Caco-2 (cell line): ENCODE measurements at regions not wholly inside any gene's neighbourhood (a gene's known extent, or its start where the extent isn't known, plus 50 kb on each side); places are given as distances from the start of the nearest gene placed in this dataset.

Experiments used
- BruUV-seq: library from RNA; stranded (reverse); fragments of 400-500 nt; replicated peaks from 2 replicates; lab custom pipeline; 2021; lab: Mats Ljungman, UMichigan
- CTCF ChIA-PET: fragments of 300-600 bp; sonication (Branson Sonifier 250); formaldehyde crosslinking; loops from one replicate; lab custom pipeline; 2022; ENCODE audit warnings: antibody characterized with exemption; lab: Charles Lee
- POLR2A ChIA-PET: fragments of 300-600 bp; sonication (Branson Sonifier 250); formaldehyde crosslinking; loops from one replicate; lab custom pipeline; 2022; ENCODE audit warnings: antibody characterized with exemption; lab: Charles Lee
- DNase-seq, 2 experiments: peaks; one replicate each; pipeline versions ENCODE4 v3.0.0 to v3.0.0-alpha.2; 2020 to 2022
- H3K27me3 ChIP-seq: replicated peaks from 2 replicates; pipeline ENCODE4 v1.6.0; 2011; ENCODE audit warnings: low read length; ENCODE audit not compliant: control insufficient read depth, insufficient read depth
- H3K36me3 ChIP-seq: 2 replicates; pipeline ENCODE4 v1.5.1; 2011; ENCODE audit warnings: low read length; ENCODE audit not compliant: control insufficient read depth, insufficient read depth
- H3K4me1 ChIP-seq: fragments of 250-450 bp; sonication (Bioruptor Pico); 2 replicates; pipeline ENCODE4 v1.5.1; 2020; ENCODE audit warnings: mild to moderate bottlenecking
- H3K4me3 ChIP-seq: 2 replicates; pipeline ENCODE4 v1.5.1; 2011; ENCODE audit warnings: low read depth, mild to moderate bottlenecking, control low read depth, low read length
- H3K9me3 ChIP-seq: fragments of 250-450 bp; sonication (Bioruptor Pico); 2 replicates; pipeline ENCODE4 v1.5.1; 2020; ENCODE audit warnings: mild to moderate bottlenecking, moderate library complexity
- H3K27ac Mint-ChIP-seq: one replicate; pipeline ENCODE4 v1.8.0; 2022; ENCODE audit warnings: mixed read lengths; ENCODE audit not compliant: unreplicated experiment
- H3K27me3 Mint-ChIP-seq: one replicate; pipeline ENCODE4 v1.8.0; 2022; ENCODE audit warnings: mixed read lengths; ENCODE audit not compliant: insufficient read depth, unreplicated experiment
- H3K36me3 Mint-ChIP-seq: one replicate; pipeline ENCODE4 v1.8.0; 2022; ENCODE audit warnings: mild to moderate bottlenecking, mixed read lengths; ENCODE audit not compliant: insufficient read depth, unreplicated experiment
- H3K4me1 Mint-ChIP-seq: one replicate; pipeline ENCODE4 v1.8.0; 2022; ENCODE audit warnings: low read depth, mixed read lengths; ENCODE audit not compliant: unreplicated experiment
- H3K4me3 Mint-ChIP-seq: one replicate; pipeline ENCODE4 v1.8.0; 2022; ENCODE audit warnings: mild to moderate bottlenecking, moderate library complexity, mixed read lengths; ENCODE audit not compliant: unreplicated experiment
- H3K9me3 Mint-ChIP-seq: one replicate; pipeline ENCODE4 v1.8.0; 2022; ENCODE audit warnings: mixed read lengths; ENCODE audit not compliant: unreplicated experiment
- CTCF ChIP-seq, 2 experiments: fragments of 200-600 bp in 1 of 2; IDR thresholded peaks; 1 replicate in 1 of 2; 2 replicates in 1 of 2; pipeline versions ENCODE4 v1.5.1 to v1.8.0; 2011 to 2022; ENCODE audit warnings: antibody characterized with exemption in 1 of 2, control low read depth in 1 of 2, inconsistent platforms in 1 of 2, low read depth in 1 of 2, low read length in 1 of 2, mild to moderate bottlenecking in 1 of 2, moderate library complexity in 1 of 2; ENCODE audit not compliant: insufficient read depth in 1 of 2, severe bottlenecking in 1 of 2, unreplicated experiment in 1 of 2
- intact Hi-C: fragments of 100-400 bp; cut with micrococcal nuclease; formaldehyde crosslinking; loops from one replicate; pipeline ENCODE4 v1.10.0; 2022; ENCODE audit not compliant: unreplicated experiment

GRCh38 chr6:81942067-81942370 is 189.5 kb upstream of the TENT5A start:
- no peak overlapping the region for H3K27ac Mint-ChIP-seq
- intact Hi-C loops = no loop called here
- DNase-seq = no peak
- ChIA-PET POLR2A (no interaction called here), CTCF (no interaction called here)
- Histone ChIP-seq H3K27me3 (no peaks in the 10 kb centered on the region), H3K9me3 (no peaks in the 10 kb centered on the region), H3K4me3 (no peak overlapping the region), H3K4me1 (peaks cover 40% of the 10 kb centered on the region), H3K36me3 (no peaks in the 10 kb centered on the region)
- no peak overlapping the region for H3K4me3 Mint-ChIP-seq
- H3K9me3 Mint-ChIP-seq = no peaks in the 10 kb centered on the region
- BruUV-seq = no TSS peak
- H3K4me1 Mint-ChIP-seq = peaks cover 30% of the 10 kb centered on the region
- no peaks in the 10 kb centered on the region for H3K27me3 Mint-ChIP-seq
- H3K36me3 Mint-ChIP-seq = peaks cover 11% of the 10 kb centered on the region
- no peak for TF ChIP-seq CTCF (IDR thresholded peaks at IDR 0.05; ENCODE audit: insufficient read depth in 1 of 2, low read depth in 1 of 2, low read length in 1 of 2, severe bottlenecking in 1 of 2, unreplicated experiment in 1 of 2)

GRCh38 chr6:81940451-81940985 is 188.0 kb upstream of the TENT5A start:
- intact Hi-C loops = loop anchor here (2.0 kb wide), 1 partner anchor 100 kb away; no protein-coding TSS in a partner anchor
- POLR2A ChIA-PET = no interaction called here
- H3K4me1 ChIP-seq = peaks cover 43% of the 10 kb centered on the region
- no peak for DNase-seq
- no peaks in the 10 kb centered on the region for H3K27me3 ChIP-seq
- Mint-ChIP-seq H3K4me3 (no peak overlapping the region), H3K9me3 (no peaks in the 10 kb centered on the region), H3K4me1 (peaks cover 32% of the 10 kb centered on the region), H3K27ac (peak overlapping the region; percentile 95), H3K36me3 (peaks cover 11% of the 10 kb centered on the region), H3K27me3 (no peaks in the 10 kb centered on the region)
- H3K36me3 ChIP-seq = no peaks in the 10 kb centered on the region
- CTCF ChIA-PET = no interaction called here
- no peak overlapping the region for H3K4me3 ChIP-seq
- H3K9me3 ChIP-seq = no peaks in the 10 kb centered on the region
- no peak for TF ChIP-seq CTCF (IDR thresholded peaks at IDR 0.05; ENCODE audit: insufficient read depth in 1 of 2, low read depth in 1 of 2, low read length in 1 of 2, severe bottlenecking in 1 of 2, unreplicated experiment in 1 of 2)
- BruUV-seq = no TSS peak

GRCh38 chr6:81939766-81940165 is 187.3 kb upstream of the TENT5A start:
- no peak for DNase-seq
- Mint-ChIP-seq H3K27ac (peak overlapping the region; percentile 95), H3K4me1 (peaks cover 32% of the 10 kb centered on the region), H3K4me3 (peak overlapping the region; percentile 30), H3K36me3 (peaks cover 11% of the 10 kb centered on the region), H3K9me3 (no peaks in the 10 kb centered on the region), H3K27me3 (no peaks in the 10 kb centered on the region)
- no TSS peak for BruUV-seq
- intact Hi-C loops = loop anchor here (2.0 kb wide), 2 partner anchors 67 to 101 kb away; no protein-coding TSS in a partner anchor
- peaks cover 43% of the 10 kb centered on the region for H3K4me1 ChIP-seq
- H3K4me3 ChIP-seq = no peak overlapping the region
- ChIA-PET CTCF (interaction anchor here (0.5 kb wide), 1 partner anchor 864 kb away, joined by 4 read pairs; no protein-coding TSS in a partner anchor), POLR2A (no interaction called here)
- no peaks in the 10 kb centered on the region for H3K36me3 ChIP-seq
- no peak for TF ChIP-seq CTCF (IDR thresholded peaks at IDR 0.05; ENCODE audit: insufficient read depth in 1 of 2, low read depth in 1 of 2, low read length in 1 of 2, severe bottlenecking in 1 of 2, unreplicated experiment in 1 of 2)
- no peaks in the 10 kb centered on the region for H3K27me3 ChIP-seq
- H3K9me3 ChIP-seq = no peaks in the 10 kb centered on the region
